A549 (cell line): ENCODE measurements at regions not wholly inside any gene's neighbourhood (a gene's known extent, or its start where the extent isn't known, plus 50 kb on each side); places are given as distances from the start of the nearest gene placed in this dataset.

ENCODE experiments used
- ATAC-seq, 2 experiments: fragments of 200-7000 bp in 1 of 2; fragments of >200 bp in 1 of 2; cut with Nextera tagmentation in 1 of 2; cut with Tn5 transposase in 1 of 2; 3 replicates each; pipeline versions ENCODE4 v1.8.0 to v1.9.1; 2018 to 2020; ENCODE audit warnings: mild to moderate bottlenecking in 1 of 2, moderate library complexity in 1 of 2
- CTCF ChIA-PET: fragments of 300-600 bp; sonication (Branson Sonifier 250); formaldehyde crosslinking; extraction: SDS; loops from one replicate; lab custom pipeline; 2021; ENCODE audit warnings: antibody characterized with exemption, inconsistent platforms; lab: Yijun Ruan, JAX
- POLR2A ChIA-PET: fragments of 350-600 bp; formaldehyde crosslinking; extraction: SDS; loops from one replicate; lab custom pipeline; 2021; ENCODE audit warnings: antibody characterized with exemption, inconsistent platforms; lab: Yijun Ruan, JAX
- DNase-seq, 2 experiments: peaks; one replicate each; pipeline versions ENCODE4 v3.0.0 to v3.0.0-alpha.2; 2011 to 2016; ENCODE audit warnings: low read depth in 1 of 2, low spot score in 1 of 2
- FAIRE-seq: peaks from 2 replicates; lab custom pipeline; 2011; peaks lifted over from hg19 to GRCh38; lab: Jason Lieb, UNC
- H3K27ac ChIP-seq, 2 experiments: fragments of >200 bp; sonication (Bioruptor Twin); formaldehyde crosslinking; 3 replicates each; pipeline ENCODE4 v1.5.1; 2016 to 2017
- H3K4me1 ChIP-seq: fragments of >200 bp; sonication (Bioruptor Twin); formaldehyde crosslinking; 3 replicates; pipeline ENCODE4 v1.6.1; 2016
- H3K4me2 ChIP-seq: fragments of >200 bp; sonication (Bioruptor Twin); formaldehyde crosslinking; 3 replicates; pipeline ENCODE4 v1.6.1; 2016
- H3K4me3 ChIP-seq: fragments of >200 bp; sonication (Bioruptor Twin); formaldehyde crosslinking; 3 replicates; pipeline ENCODE4 v1.5.1; 2016
- H3K9me3 ChIP-seq: fragments of >200 bp; sonication (Bioruptor Twin); formaldehyde crosslinking; 3 replicates; pipeline ENCODE4 v1.6.1; 2016
- CBX2 ChIP-seq: fragments of 200-600 bp; sonication (generic); IDR thresholded peaks from 2 replicates; pipeline ENCODE4 v1.6.1; 2016; ENCODE audit warnings: low read depth, mild to moderate bottlenecking, borderline replicate concordance
- CEBPB ChIP-seq, 2 experiments: fragments of >200 bp in 1 of 2; sonication (Bioruptor Twin) in 1 of 2; formaldehyde crosslinking in 1 of 2; IDR thresholded peaks; 2 replicates each; pipeline ENCODE4 v1.6.1; 2012 to 2016
- CHD2 ChIP-seq: fragments of 150-350 bp; IDR thresholded peaks from 2 replicates; pipeline ENCODE4 v1.6.1; 2014; ENCODE audit warnings: low read length; ENCODE audit not compliant: partially characterized antibody
- ESRRA ChIP-seq: fragments of 150-350 bp; IDR thresholded peaks from 2 replicates; pipeline ENCODE4 v1.6.1; 2014; ENCODE audit warnings: mild to moderate bottlenecking, low read length, borderline replicate concordance
- HEYL ChIP-seq: fragments of 250-450 bp; sonication (Bioruptor Pico); IDR thresholded peaks from 2 replicates; pipeline ENCODE4 v1.8.0; 2021; ENCODE audit warnings: mild to moderate bottlenecking, moderate library complexity
- HOXB5 ChIP-seq: fragments of 250-450 bp; sonication (Bioruptor Pico); IDR thresholded peaks from 2 replicates; pipeline ENCODE4 v1.5.0; 2020; ENCODE audit warnings: mild to moderate bottlenecking, moderate library complexity
- NFE2L2 ChIP-seq: fragments of 150-350 bp; conservative IDR thresholded peaks from 2 replicates; pipeline ENCODE4 v1.6.1; 2014; ENCODE audit warnings: low read length
- PHF8 ChIP-seq: fragments of 200-600 bp; sonication (generic); IDR thresholded peaks from 2 replicates; pipeline ENCODE4 v1.6.1; 2016; ENCODE audit warnings: low read depth, mild to moderate bottlenecking, antibody characterized with exemption, moderate library complexity, borderline replicate concordance
- RARB ChIP-seq: fragments of 250-450 bp; sonication (Bioruptor Pico); IDR thresholded peaks from 2 replicates; pipeline ENCODE4 v1.8.0; 2021; ENCODE audit warnings: mild to moderate bottlenecking, moderate library complexity
- TFCP2L1 ChIP-seq: fragments of 250-450 bp; sonication (Bioruptor Pico); IDR thresholded peaks from 2 replicates; pipeline ENCODE4 v1.5.0; 2021; ENCODE audit warnings: mild to moderate bottlenecking
- ZNF302 ChIP-seq: fragments of 250-450 bp; sonication (Bioruptor Pico); IDR thresholded peaks from 2 replicates; pipeline ENCODE4 v1.9.0; 2021; ENCODE audit warnings: inconsistent platforms, mild to moderate bottlenecking, moderate library complexity
- ZSCAN20 ChIP-seq: fragments of 250-450 bp; sonication (Bioruptor Pico); IDR thresholded peaks from 2 replicates; pipeline ENCODE4 v1.8.0; 2022; ENCODE audit warnings: mild to moderate bottlenecking, moderate library complexity
- WGBS: methylation state at CpG from one replicate; pipeline ENCODE4 v1.1.6; 2017; ENCODE audit errors: missing lambda C conversion rate; 5-methylcytosine and 5-hydroxymethylcytosine counted together
- TF ChIP-seq, protein P1 (sequence below): fragments of >200 bp; sonication (Bioruptor Twin); formaldehyde crosslinking; IDR thresholded peaks from 3 replicates; pipeline ENCODE4 v1.5.1; 2016
- TF ChIP-seq, protein P2 (sequence below): fragments of 250-450 bp; sonication (Bioruptor Pico); IDR thresholded peaks from 2 replicates; pipeline ENCODE4 v1.5.0; 2021; ENCODE audit warnings: mild to moderate bottlenecking, moderate library complexity, borderline replicate concordance
- TF ChIP-seq, protein P3 (sequence below): IDR thresholded peaks from 2 replicates; pipeline ENCODE4 v1.6.1; 2012; ENCODE audit warnings: low read depth, borderline replicate concordance
- TF ChIP-seq, protein P4 (sequence below): fragments of 150-350 bp; IDR thresholded peaks from 2 replicates; pipeline ENCODE4 v1.6.1; 2014; ENCODE audit warnings: low read depth, mild to moderate bottlenecking, low read length
- TF ChIP-seq, protein P5 (sequence below): IDR thresholded peaks from 2 replicates; pipeline ENCODE4 v1.6.1; 2012

DNA sequence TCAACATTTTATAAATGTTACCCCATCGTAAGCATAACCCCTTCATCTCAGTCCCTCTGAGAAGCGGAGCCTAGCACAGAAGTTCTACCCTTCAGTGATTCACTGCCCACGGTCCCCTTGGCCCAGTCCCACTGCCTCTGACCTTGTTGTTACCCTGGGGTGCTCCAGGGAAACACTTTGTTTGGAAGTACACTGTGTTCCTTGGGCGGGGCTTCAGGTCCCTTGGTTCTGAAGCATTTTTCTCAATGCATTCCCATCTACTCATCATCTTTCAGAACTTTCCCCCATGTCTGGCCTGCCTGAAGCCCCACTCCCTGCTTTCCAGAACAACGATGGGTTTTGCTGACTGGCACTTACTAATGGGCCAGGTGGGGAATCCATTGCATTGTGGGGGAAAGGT lies 296.2 kb downstream of the FOXA2 start:
- ChIA-PET POLR2A (no interaction called here), CTCF (interaction anchor here (0.6 to 1.6 kb wide), 2 partner anchors 24 to 581 kb away, joined by 3 to 4 read pairs; no protein-coding TSS in a partner anchor)
- no peak overlapping the region for H3K27ac ChIP-seq
- H3K4me2 ChIP-seq = no peak overlapping the region
- WGBS = 17% methylated on average over 5 of the region's 5 CpGs
- no peaks in the 10 kb centered on the region for H3K4me1 ChIP-seq
- no peak for TF ChIP-seq RARB (CRISPR knock-in tag)
- no peak for TF ChIP-seq ZSCAN20
- no peak for TF ChIP-seq ESRRA
- TF ChIP-seq, all 56 proteins: peak for 0
- FAIRE-seq (no peak), DNase-seq (no peak), ATAC-seq (no peak)
- no peak overlapping the region for H3K4me3 ChIP-seq
- H3K9me3 ChIP-seq = no peaks in the 10 kb centered on the region

DNA sequence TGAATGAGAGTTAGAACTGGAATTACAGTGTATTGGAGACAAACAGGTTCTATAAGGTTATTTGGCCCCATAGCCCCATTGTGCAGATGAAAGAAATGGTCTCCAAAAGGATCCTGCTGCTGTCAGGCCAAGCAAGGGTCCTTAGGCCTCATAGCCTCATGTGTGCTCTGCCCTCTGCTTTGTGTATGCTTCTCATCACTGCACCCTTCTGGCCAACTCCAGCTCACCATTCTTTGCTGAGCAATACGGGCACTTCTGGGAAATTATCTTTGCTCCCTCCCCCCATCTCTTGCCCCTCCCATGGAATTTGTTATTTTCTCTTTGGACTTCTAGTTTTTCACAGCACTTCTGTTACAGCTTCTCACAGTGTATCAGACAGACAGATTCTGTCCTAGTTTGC lies 298.8 kb downstream of the FOXA2 start:
- no peak for FAIRE-seq
- Histone ChIP-seq H3K4me1 (no peaks in the 10 kb centered on the region), H3K27ac (no peak overlapping the region), H3K9me3 (0 out of 3 replicates have a peak, but pooled peaks cover 2% of the 10 kb centered on the region), H3K4me3 (no peak overlapping the region), H3K4me2 (no peak overlapping the region)
- peak in 1 of 2 experiments; percentile 19 for DNase-seq
- peak; percentile 50 to 67; a peak in 4 of 6 replicates for ATAC-seq
- CTCF ChIA-PET = interaction anchor here (1.7 kb wide), 1 partner anchor 10 kb away, joined by 6 read pairs; no protein-coding TSS in a partner anchor
- 2% methylated on average over 1 of the region's 1 CpG for WGBS
- TF ChIP-seq HOXB5 (CRISPR knock-in tag) = no peak
- TF ChIP-seq, protein P1, sequence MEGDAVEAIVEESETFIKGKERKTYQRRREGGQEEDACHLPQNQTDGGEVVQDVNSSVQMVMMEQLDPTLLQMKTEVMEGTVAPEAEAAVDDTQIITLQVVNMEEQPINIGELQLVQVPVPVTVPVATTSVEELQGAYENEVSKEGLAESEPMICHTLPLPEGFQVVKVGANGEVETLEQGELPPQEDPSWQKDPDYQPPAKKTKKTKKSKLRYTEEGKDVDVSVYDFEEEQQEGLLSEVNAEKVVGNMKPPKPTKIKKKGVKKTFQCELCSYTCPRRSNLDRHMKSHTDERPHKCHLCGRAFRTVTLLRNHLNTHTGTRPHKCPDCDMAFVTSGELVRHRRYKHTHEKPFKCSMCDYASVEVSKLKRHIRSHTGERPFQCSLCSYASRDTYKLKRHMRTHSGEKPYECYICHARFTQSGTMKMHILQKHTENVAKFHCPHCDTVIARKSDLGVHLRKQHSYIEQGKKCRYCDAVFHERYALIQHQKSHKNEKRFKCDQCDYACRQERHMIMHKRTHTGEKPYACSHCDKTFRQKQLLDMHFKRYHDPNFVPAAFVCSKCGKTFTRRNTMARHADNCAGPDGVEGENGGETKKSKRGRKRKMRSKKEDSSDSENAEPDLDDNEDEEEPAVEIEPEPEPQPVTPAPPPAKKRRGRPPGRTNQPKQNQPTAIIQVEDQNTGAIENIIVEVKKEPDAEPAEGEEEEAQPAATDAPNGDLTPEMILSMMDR = no peak
- no peak for TF ChIP-seq NFE2L2
- TF ChIP-seq, protein P2, sequence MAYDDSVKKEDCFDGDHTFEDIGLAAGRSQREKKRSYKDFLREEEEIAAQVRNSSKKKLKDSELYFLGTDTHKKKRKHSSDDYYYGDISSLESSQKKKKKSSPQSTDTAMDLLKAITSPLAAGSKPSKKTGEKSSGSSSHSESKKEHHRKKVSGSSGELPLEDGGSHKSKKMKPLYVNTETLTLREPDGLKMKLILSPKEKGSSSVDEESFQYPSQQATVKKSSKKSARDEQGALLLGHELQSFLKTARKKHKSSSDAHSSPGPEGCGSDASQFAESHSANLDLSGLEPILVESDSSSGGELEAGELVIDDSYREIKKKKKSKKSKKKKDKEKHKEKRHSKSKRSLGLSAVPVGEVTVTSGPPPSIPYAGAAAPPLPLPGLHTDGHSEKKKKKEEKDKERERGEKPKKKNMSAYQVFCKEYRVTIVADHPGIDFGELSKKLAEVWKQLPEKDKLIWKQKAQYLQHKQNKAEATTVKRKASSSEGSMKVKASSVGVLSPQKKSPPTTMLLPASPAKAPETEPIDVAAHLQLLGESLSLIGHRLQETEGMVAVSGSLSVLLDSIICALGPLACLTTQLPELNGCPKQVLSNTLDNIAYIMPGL (CRISPR knock-in tag) = no peak
- TF ChIP-seq, protein P3, sequence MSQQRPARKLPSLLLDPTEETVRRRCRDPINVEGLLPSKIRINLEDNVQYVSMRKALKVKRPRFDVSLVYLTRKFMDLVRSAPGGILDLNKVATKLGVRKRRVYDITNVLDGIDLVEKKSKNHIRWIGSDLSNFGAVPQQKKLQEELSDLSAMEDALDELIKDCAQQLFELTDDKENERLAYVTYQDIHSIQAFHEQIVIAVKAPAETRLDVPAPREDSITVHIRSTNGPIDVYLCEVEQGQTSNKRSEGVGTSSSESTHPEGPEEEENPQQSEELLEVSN = no peak
- no peak for TF ChIP-seq TFCP2L1 (CRISPR knock-in tag)
- no peak for TF ChIP-seq ZNF302
- no peak for TF ChIP-seq CEBPB (IDR thresholded peaks at IDR 0.05)
- TF ChIP-seq CHD2 = no peak
- TF ChIP-seq CBX2 = no peak
- TF ChIP-seq, protein P4, sequence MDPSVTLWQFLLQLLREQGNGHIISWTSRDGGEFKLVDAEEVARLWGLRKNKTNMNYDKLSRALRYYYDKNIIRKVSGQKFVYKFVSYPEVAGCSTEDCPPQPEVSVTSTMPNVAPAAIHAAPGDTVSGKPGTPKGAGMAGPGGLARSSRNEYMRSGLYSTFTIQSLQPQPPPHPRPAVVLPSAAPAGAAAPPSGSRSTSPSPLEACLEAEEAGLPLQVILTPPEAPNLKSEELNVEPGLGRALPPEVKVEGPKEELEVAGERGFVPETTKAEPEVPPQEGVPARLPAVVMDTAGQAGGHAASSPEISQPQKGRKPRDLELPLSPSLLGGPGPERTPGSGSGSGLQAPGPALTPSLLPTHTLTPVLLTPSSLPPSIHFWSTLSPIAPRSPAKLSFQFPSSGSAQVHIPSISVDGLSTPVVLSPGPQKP = no peak
- POLR2A ChIA-PET = no interaction called here

DNA sequence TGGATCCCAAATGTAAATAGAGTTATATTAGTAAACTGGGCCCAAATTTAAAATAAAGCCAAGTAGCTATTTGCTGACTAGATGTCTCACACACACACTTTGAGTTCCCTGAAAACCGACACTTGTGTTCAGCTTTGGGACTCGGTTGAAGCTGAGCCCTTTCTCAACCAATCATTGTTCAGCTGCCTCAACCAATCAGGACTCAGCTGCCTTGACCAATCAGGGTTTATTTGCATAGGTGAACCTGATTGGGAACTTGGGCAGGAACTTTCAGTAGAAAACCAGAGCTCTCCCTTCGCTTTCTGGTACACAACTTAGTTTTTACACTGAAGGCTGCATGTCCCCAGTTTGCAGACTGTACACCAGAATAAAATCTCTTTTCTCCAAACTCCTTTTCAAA lies 301.7 kb downstream of the FOXA2 start:
- Histone ChIP-seq H3K4me3 (no peak overlapping the region), H3K27ac (no peak overlapping the region), H3K4me2 (no peak overlapping the region), H3K9me3 (0 out of 3 replicates have a peak, but pooled peaks cover 2% of the 10 kb centered on the region), H3K4me1 (no peaks in the 10 kb centered on the region)
- WGBS = 16% methylated on average over 3 of the region's 3 CpGs
- ChIA-PET POLR2A (no interaction called here), CTCF (interaction anchor here (0.7 to 1.1 kb wide), 3 partner anchors 12 to 22 kb away, joined by 3 to 4 read pairs (median 3); no protein-coding TSS in a partner anchor)
- DNase-seq (no peak), FAIRE-seq (no peak), ATAC-seq (no peak)
- TF ChIP-seq PHF8 (no peak), HEYL (CRISPR knock-in tag) (no peak), ESRRA (no peak), NFE2L2 (no peak)
- TF ChIP-seq, protein P5, sequence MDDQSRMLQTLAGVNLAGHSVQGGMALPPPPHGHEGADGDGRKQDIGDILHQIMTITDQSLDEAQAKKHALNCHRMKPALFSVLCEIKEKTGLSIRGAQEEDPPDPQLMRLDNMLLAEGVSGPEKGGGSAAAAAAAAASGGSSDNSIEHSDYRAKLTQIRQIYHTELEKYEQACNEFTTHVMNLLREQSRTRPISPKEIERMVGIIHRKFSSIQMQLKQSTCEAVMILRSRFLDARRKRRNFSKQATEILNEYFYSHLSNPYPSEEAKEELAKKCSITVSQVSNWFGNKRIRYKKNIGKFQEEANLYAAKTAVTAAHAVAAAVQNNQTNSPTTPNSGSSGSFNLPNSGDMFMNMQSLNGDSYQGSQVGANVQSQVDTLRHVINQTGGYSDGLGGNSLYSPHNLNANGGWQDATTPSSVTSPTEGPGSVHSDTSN = no peak
- TF ChIP-seq, protein P4 = no peak
